ENCODE measurements at regions not wholly inside any gene's neighbourhood (a gene's known extent, or its start where the extent isn't known, plus 50 kb on each side); places are given as distances from the start of the nearest gene placed in this dataset.

DNA sequence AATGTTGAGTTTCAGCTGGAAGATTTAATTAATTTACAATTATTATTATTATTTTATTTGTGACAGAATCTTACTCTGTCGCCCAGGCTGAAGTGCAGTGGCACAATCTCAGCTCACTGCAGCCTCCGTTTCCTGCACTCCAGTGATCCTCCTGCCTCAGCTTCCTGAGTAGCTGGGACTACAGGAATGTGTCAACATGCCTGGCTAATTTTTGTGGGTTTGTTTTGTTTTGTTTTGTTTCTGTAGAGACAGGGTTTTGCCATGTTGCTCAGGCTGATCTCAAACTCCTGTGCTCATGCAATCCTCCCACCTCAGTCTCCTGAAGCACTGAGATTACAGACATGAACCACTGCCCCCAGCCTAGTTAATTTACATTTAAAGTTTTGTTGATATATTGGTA is 93.8 kb upstream of the MEOX2 start:
- no peak for TF ChIP-seq CTCF (IDR thresholded peaks at IDR 0.05; ENCODE audit: low read depth, low read length)
- no peak overlapping the region for H3K4me3 ChIP-seq (ENCODE audit: low read depth, low read length)

DNA sequence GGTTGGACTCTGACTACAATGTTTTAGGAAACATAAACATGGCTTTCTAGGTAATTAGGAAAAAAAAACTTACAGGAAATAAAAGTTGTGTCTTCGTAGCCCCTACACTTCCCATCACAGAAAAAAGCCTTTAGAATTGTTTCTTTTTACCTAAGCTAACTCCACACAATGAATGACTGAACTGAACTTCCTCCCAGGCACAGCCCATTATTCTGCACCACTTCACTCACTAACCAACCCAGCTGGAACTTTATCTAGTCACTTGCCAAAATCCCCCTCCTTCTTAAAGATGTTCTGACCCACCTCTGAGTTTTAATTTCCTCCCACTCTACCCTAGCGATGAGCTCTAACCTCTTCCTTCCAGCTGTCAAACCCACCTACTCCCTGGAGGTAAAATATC is 91.7 kb upstream of the MEOX2 start:
- no peak for TF ChIP-seq CTCF (IDR thresholded peaks at IDR 0.05; ENCODE audit: low read depth, low read length)
- H3K4me3 ChIP-seq (ENCODE audit: low read depth, low read length), result no peak overlapping the region

GRCh38 chr7:15765753-15766152 is 79.3 kb upstream of the MEOX2 start:
- no peak overlapping the region for H3K4me3 ChIP-seq (ENCODE audit: low read depth, low read length)
- no peak for TF ChIP-seq CTCF (IDR thresholded peaks at IDR 0.05; ENCODE audit: low read depth, low read length)

- no peak overlapping the region for H3K4me3 ChIP-seq (ENCODE audit: low read depth, low read length)
Observed at GRCh38 chr7:15764851-15765382, 78.4 kb upstream of the MEOX2 start.

GRCh38 chr7:15764010-15764409 is 77.5 kb upstream of the MEOX2 start:
- TF ChIP-seq CTCF (IDR thresholded peaks at IDR 0.05; ENCODE audit: low read depth, low read length), result no peak
- no peak overlapping the region for H3K4me3 ChIP-seq (ENCODE audit: low read depth, low read length)

More at GRCh38 chr7:15764851-15765382, 78.4 kb upstream of the MEOX2 start:
- TF ChIP-seq CTCF (IDR thresholded peaks at IDR 0.05; ENCODE audit: low read depth, low read length), result no peak

DNA sequence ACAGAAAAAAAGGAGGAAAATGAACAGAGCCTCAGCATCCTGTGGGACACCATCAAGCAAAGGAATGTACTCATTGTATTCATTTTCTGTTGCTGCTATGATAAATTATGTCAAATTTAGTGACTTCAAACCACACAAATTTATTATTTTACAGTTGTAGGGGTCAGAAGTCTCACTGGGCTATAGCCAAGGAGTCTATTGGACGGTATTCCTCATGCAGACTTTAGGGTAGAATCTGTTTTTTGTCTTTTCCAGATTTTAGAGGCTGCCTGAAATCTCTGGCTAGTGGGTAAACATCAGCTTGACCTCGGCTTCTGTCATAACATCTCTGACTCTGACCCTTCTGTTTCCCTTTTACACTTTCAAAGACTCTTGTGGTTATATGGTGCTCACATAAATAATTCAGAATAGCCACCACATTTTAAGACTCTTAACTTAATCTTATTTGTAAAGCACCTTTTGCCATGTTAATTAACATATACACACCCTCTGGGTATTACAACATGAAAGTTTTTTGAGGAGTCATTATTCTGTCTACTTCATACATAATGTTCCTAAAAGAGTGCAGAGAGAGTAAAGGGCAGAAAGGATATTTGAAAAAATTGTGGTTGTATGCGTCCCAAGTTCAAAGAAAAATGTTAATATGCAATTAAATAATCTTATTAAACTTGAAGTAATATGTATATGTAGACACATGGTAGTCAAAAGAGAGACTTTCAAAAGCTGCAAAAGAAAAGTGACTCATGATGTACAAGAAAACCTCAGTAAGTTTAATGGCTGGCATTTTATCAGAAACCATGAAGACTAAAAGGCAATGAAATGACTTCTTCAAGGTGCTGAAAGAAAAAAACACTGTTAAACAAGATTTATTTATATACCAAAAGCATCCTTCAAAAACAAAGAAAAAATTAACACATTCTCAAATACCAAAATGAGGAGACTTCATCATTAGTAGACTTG is 70.8 kb upstream of the MEOX2 start:
- no peak for TF ChIP-seq CTCF (IDR thresholded peaks at IDR 0.05; ENCODE audit: low read depth, low read length)
- no peak overlapping the region for H3K4me3 ChIP-seq (ENCODE audit: low read depth, low read length)

DNA sequence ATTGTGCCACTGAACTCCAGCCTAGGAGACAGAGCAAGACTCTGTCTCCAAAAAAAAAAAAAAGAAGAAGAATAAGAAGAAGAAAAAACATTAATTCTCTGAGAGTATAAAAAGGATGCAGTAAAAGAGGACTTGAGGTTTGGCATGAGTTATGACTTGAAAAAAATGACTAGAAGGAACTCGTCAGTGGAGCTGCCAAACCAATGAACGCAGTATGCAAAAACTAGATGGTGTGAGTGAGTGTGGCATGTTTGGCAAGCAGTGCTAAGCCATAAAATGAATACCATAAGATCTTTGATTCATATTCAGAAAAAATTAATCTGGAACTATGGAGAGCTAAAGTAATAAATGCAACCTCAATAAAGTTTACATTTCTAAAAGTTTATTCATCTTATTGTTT is 68.6 kb upstream of the MEOX2 start:
- TF ChIP-seq CTCF (IDR thresholded peaks at IDR 0.05; ENCODE audit: low read depth, low read length), result no peak
- no peak overlapping the region for H3K4me3 ChIP-seq (ENCODE audit: low read depth, low read length)
